GM12873 (cell line): ENCODE measurements at regions not wholly inside any gene's neighbourhood (a gene's known extent, or its start where the extent isn't known, plus 50 kb on each side); places are given as distances from the start of the nearest gene placed in this dataset.

Experiments
- TF ChIP-seq, protein P1 (sequence below): IDR thresholded peaks from 2 replicates; pipeline ENCODE4 v1.5.1; 2012; ENCODE audit warnings: low read depth, mild to moderate bottlenecking, moderate library complexity, low read length, control low read depth; ENCODE audit not compliant: insufficient read depth; ENCODE audit errors: missing control alignments

GRCh38 chr5:124980163-124980941, 233.9 kb upstream of the ZNF608 start:
- TF ChIP-seq, protein P1, sequence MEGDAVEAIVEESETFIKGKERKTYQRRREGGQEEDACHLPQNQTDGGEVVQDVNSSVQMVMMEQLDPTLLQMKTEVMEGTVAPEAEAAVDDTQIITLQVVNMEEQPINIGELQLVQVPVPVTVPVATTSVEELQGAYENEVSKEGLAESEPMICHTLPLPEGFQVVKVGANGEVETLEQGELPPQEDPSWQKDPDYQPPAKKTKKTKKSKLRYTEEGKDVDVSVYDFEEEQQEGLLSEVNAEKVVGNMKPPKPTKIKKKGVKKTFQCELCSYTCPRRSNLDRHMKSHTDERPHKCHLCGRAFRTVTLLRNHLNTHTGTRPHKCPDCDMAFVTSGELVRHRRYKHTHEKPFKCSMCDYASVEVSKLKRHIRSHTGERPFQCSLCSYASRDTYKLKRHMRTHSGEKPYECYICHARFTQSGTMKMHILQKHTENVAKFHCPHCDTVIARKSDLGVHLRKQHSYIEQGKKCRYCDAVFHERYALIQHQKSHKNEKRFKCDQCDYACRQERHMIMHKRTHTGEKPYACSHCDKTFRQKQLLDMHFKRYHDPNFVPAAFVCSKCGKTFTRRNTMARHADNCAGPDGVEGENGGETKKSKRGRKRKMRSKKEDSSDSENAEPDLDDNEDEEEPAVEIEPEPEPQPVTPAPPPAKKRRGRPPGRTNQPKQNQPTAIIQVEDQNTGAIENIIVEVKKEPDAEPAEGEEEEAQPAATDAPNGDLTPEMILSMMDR: no peak

GRCh38 chr5:124981901-124982300, 235.5 kb upstream of the ZNF608 start:
- TF ChIP-seq, protein P1: no peak

DNA sequence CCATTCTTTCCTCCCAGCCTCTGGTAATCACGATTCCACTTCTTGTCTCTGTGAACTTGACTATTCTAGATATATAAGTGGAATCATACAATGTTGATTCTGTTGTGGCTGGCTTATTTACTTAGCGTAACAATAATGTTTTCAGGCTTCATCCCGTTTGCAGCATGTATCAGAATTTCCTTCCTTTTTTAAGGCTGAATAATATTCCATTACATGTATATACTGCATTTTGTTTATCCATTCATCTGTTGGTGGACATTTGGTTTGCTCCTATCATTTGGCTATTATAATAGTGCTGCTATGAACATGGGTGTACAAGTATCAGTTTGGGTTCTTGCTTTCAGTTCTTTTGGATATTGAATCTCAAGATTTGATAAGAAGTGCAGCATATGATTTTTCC, 239.7 kb upstream of the ZNF608 start:
- TF ChIP-seq, protein P1: no peak

DNA sequence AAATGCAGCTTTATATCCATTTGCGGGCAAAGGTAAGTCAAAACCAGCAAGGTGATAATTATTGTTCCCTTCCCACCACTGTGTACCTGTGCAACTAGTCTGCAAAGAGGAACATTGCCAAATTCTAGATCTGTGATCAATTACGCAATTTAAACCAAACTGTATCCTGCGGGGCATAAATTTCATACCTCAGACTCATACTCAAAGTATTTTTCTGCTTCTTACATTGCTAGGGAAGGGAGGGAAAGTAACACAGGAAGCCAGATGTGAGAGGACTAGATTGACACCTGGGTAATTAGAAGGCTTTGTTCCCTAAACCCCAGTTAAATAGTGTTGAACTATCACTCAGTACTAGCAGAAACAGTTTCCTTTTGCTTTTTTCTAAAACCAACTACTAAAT, 240.2 kb upstream of the ZNF608 start:
- TF ChIP-seq, protein P1: no peak

DNA sequence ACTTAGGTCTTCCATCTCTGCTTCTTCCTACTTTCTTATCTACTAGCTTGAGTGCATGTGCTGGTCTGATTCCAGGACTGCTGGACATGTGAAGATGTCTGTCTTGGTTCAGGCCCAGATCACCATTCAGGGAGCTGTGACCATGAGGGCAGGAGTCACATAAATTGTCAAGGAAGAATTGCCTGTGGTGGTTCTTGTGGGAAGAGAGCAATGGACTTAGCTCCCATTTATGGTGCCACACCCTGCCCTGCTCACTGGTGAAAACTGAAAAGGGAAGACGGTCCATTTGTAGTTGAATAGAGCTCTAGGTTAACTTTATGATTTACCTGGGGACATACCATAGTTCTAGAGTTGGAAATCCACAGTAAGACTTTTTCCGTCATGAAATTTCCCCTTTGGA, 244.3 kb upstream of the ZNF608 start:
- TF ChIP-seq, protein P1: no peak

- TF ChIP-seq, protein P1: no peak
Observed at GRCh38 chr5:124995421-124995820, 249.0 kb upstream of the ZNF608 start.

GRCh38 chr5:124996023-124996763, 249.8 kb upstream of the ZNF608 start:
- TF ChIP-seq, protein P1: no peak
